ENCODE measurements at regions not wholly inside any gene's neighbourhood (a gene's known extent, or its start where the extent isn't known, plus 50 kb on each side); places are given as distances from the start of the nearest gene placed in this dataset.

DNA sequence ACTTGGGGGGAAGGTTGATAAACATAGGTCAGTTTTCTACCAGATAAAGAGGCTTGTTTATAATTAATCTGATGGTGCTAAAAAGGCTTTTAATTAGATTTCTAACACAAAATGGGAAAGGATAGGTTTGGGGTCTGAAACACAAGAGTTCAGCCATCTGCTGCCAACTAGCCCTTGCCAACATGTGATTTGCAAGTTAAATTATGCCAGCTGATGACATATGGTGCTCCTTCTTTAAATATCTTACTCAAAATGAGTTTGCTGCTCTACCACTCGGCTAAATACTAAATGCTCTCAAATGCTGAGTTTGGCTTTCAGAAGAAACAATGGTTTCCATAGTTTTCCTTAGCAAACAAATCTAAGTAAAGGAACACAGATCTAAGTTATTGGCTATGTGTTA lies 557.8 kb upstream of the CCDC54 start:
- no peaks in the 10 kb centered on the region for H3K27me3 ChIP-seq
- TF ChIP-seq, protein P1, sequence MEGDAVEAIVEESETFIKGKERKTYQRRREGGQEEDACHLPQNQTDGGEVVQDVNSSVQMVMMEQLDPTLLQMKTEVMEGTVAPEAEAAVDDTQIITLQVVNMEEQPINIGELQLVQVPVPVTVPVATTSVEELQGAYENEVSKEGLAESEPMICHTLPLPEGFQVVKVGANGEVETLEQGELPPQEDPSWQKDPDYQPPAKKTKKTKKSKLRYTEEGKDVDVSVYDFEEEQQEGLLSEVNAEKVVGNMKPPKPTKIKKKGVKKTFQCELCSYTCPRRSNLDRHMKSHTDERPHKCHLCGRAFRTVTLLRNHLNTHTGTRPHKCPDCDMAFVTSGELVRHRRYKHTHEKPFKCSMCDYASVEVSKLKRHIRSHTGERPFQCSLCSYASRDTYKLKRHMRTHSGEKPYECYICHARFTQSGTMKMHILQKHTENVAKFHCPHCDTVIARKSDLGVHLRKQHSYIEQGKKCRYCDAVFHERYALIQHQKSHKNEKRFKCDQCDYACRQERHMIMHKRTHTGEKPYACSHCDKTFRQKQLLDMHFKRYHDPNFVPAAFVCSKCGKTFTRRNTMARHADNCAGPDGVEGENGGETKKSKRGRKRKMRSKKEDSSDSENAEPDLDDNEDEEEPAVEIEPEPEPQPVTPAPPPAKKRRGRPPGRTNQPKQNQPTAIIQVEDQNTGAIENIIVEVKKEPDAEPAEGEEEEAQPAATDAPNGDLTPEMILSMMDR (IDR thresholded peaks at IDR 0.05) = no peak

GRCh38 chr3:106820726-106821362 lies 556.4 kb upstream of the CCDC54 start:
- DNase-seq = no peak
- intact Hi-C loops (cut with DNase I; ENCODE audit: low total_unique reads) = no loop called here

More for the DNA sequence above, 557.8 kb upstream of the CCDC54 start:
- no peaks in the 10 kb centered on the region for H3K36me3 ChIP-seq
- H3K4me1 ChIP-seq = peaks cover 0 to 5% (median 2%) of the 10 kb centered on the region in 4 donors
- H3K27ac ChIP-seq = no peak overlapping the region
- DNase-seq = no peak
- H3K9me3 ChIP-seq = no peaks in the 10 kb centered on the region
- no peak overlapping the region for H3K4me3 ChIP-seq
- intact Hi-C loops (cut with DNase I; ENCODE audit: low total_unique reads) = no loop called here

GRCh38 chr3:106821801-106822200 lies 555.4 kb upstream of the CCDC54 start:
- H3K4me1 ChIP-seq = peaks cover 0 to 14% (median 0%) of the 10 kb centered on the region in 4 donors
- no peak overlapping the region for H3K4me3 ChIP-seq
- H3K27ac ChIP-seq = no peak overlapping the region
- H3K36me3 ChIP-seq = no peaks in the 10 kb centered on the region
- DNase-seq = no peak
- TF ChIP-seq, protein P1 (IDR thresholded peaks at IDR 0.05) = no peak
- H3K27me3 ChIP-seq = no peaks in the 10 kb centered on the region
- no peaks in the 10 kb centered on the region for H3K9me3 ChIP-seq
- intact Hi-C loops (cut with DNase I; ENCODE audit: low total_unique reads) = no loop called here

More at GRCh38 chr3:106820726-106821362, 556.4 kb upstream of the CCDC54 start:
- no peaks in the 10 kb centered on the region for H3K36me3 ChIP-seq
- no peak overlapping the region for H3K27ac ChIP-seq
- H3K9me3 ChIP-seq = no peaks in the 10 kb centered on the region
- TF ChIP-seq, protein P1 (IDR thresholded peaks at IDR 0.05) = no peak
- peaks cover 0 to 8% (median 0%) of the 10 kb centered on the region in 4 donors for H3K4me1 ChIP-seq
- H3K27me3 ChIP-seq = no peaks in the 10 kb centered on the region
- no peak overlapping the region for H3K4me3 ChIP-seq

DNA sequence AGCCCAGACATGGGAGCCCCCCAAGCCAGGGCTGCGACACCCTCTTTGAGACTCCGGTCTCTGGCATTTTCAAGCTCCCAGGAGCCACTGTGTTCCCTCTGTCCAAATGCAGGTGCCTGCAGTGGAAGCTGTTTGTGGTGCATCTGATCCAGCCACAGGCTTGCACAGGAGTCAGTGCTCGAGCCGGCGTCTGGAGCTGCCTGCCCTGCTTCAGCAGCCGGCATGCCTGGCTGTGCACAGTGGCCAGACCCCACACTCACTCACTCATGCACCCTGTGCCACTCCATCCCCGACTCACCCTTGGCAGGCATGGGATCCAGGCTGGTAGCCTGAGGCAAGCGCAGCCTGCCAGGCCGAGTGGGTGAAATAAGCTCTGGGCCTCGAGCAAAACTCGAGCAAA lies 555.0 kb upstream of the CCDC54 start:
- Histone ChIP-seq H3K9me3 (no peaks in the 10 kb centered on the region), H3K27ac (no peak overlapping the region), H3K36me3 (no peaks in the 10 kb centered on the region), H3K27me3 (no peaks in the 10 kb centered on the region), H3K4me1 (peaks cover 0 to 14% (median 0%) of the 10 kb centered on the region in 4 donors), H3K4me3 (no peak overlapping the region)
- no peak for DNase-seq
- TF ChIP-seq, protein P1 (IDR thresholded peaks at IDR 0.05) = no peak
- intact Hi-C loops (cut with DNase I; ENCODE audit: low total_unique reads) = no loop called here

GRCh38 chr3:106823701-106824100 lies 553.5 kb upstream of the CCDC54 start:
- H3K9me3 ChIP-seq = no peaks in the 10 kb centered on the region
- TF ChIP-seq, protein P1 (IDR thresholded peaks at IDR 0.05) = no peak
- intact Hi-C loops (cut with DNase I; ENCODE audit: low total_unique reads) = no loop called here
- H3K4me1 ChIP-seq = peaks cover 0 to 14% (median 0%) of the 10 kb centered on the region in 4 donors
- H3K36me3 ChIP-seq = no peaks in the 10 kb centered on the region
- H3K27me3 ChIP-seq = no peaks in the 10 kb centered on the region
- H3K27ac ChIP-seq = no peak overlapping the region
- DNase-seq = no peak
- H3K4me3 ChIP-seq = no peak overlapping the region

Measured in tibial artery (tissue), 4 donors.